ENCODE measurements at regions not wholly inside any gene's neighbourhood (a gene's known extent, or its start where the extent isn't known, plus 50 kb on each side); places are given as distances from the start of the nearest gene placed in this dataset.
"Not testable (repeated sequence)": the region's sequence is repeated elsewhere in the genome, so short reads cannot be mapped to it uniquely, and the experiment has no call there.

DNA sequence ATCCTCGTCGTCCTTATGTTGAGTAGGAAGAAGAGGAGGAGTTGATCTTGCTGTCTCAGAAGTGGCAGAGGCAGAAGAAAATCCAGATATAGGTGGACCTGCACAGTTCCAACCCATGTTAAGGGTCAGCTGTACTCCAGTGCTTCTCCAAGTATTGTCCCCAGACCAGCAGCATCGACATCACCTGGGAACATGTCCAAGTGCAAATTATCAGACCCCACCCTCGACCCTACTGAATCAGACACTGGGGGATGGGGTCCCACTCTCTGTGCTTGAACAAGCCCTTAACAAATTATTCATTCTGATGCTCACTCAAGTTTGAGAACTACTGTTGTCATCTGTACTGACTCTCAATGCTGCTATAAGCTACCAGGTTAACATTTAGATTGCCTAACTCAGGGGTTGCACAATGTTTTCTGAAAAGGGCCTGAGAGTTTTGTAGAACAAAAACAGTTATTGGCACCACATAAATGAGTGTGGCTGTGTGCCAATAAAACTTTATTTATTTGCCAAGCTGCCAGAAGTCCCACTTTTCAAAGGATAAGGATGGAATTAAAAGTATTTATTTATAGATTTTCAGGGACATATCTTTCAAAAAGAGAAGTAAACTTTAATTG, 226.7 kb upstream of the IPO5 start:
- no peak for DNase-seq

- DNase-seq = no peak
Measured at GRCh38 chr13:97727991-97728390, 225.5 kb upstream of the IPO5 start.

- DNase-seq = no peak
Measured at GRCh38 chr13:97736436-97736835, 217.0 kb upstream of the IPO5 start.

DNA sequence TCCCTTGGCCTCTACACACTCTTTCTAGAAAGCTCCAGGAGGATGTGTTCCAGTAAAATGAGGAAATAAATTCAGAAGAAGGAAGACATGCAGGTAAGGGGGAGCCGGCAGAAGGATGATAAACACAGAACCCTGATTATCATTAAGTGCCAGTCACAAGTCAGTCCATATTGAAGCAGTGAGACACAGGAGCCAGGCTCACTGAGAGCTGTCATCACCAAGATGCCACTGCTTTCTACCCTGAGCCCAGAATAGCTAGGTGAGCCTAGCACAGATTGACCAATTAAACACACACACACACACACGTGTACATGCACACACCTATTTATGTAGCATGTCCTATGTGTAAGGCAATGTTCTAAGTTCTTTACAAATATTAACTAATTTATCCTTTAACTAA, 211.4 kb upstream of the IPO5 start:
- DNase-seq = no peak

DNA sequence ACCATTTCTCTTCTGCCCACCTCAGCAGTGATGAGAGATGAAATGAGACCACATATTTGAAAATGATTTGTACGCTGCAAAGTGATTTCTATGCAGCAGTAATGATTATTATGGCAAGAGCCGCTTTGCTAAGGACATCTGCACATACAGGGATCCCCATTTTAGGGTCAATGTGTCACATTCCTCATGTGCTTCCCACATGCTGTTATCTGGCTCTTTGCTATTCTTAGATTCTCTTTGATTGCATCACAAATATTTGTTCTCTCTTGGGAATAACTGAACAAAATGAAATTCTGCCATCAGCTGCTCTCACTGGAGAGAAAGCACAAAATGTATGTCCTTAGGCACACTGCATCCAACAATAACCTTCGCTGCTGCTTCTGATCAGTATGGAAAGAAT, 209.5 kb upstream of the IPO5 start:
- DNase-seq = no peak

DNA sequence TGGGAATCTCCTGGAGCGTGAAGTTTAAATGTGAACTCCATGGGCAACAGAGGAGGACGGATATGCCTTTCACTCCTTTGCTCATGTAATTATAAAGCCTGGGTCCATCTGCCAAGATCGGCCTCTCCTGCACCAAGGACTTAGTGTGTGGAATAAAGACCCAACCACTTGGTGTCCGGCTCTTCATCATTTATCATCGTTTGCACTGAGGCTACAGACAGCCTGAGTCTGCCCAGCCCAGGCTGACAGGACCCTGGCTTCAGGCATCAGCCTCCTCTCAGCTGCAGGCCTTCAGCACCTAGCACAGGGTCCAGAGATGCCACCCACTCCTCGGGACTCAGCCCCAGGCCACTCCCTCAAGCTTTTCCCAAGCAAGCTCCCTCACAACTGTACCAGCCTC, 206.8 kb upstream of the IPO5 start:
- DNase-seq = no peak

DNA sequence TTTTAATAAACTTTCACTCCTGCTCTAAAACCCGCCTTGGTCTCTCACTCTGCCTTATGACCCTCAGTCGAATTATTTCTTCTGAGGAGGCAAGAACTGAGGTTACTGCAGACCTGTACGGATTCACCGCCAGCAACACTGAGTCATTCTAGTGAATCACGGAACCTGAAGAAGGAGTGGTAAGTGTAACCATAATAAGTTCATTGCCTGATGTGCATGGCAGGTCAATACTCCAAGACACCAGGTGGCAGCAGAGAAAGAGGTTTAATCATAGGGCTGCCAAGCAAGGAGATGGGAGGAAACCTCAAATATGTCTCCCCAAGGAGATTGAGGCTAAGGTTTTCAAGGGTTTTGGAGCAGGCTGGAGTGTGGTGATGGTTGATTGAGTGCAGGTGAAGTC, 204.3 kb upstream of the IPO5 start:
- DNase-seq = no peak

DNA sequence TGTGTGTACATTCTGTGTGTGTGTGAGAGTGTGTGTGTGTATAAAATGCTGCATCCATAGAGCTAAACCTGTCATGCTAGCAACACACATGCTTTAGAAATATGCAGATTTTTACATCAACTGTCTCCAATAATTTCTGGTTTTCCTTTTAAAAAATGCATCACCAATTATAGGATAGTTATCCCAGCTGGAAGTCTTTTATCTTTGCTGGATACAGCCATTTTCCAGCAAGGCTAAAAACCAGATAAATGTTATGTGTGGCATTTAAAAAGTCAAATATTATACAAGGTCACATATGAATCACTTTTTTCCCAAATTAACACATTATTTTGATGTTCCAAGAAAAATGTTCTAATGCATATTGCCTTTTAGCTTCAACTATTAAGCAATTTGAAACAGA, 202.0 kb upstream of the IPO5 start:
- DNase-seq = no peak

DNA sequence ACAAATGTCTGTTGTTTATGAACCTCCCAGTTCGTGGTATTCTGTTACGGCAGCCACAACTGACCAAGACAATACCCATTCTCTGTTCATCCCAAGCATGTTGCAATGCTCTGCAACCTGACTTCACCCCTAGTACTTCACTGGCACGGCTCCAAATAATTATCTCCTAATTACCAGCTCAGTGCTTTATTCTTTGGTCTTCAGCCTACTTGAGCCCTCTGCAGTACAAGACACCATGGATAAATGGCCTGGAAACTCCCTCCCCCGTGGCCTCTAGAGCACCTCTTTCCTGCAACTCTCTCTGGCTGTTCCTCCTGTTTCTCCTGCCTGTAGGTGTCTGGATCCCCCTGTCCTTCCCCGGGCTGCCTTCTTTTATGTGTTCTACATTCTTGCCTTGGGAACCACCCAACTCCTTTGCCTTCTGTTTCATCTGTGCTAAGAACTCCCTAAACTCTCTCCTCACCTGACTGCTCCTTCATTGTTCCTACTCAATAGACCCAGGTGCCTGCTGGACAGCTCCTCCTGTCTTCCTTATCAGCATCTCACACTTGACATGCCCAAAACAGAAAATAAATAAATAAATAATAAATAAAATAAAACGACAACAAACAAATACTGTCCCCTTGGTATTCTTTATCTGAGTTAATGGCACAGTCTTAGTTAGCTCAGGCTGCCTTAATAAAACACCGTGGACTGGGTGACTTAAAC, 200.4 kb upstream of the IPO5 start:
- no peak for DNase-seq

DNA sequence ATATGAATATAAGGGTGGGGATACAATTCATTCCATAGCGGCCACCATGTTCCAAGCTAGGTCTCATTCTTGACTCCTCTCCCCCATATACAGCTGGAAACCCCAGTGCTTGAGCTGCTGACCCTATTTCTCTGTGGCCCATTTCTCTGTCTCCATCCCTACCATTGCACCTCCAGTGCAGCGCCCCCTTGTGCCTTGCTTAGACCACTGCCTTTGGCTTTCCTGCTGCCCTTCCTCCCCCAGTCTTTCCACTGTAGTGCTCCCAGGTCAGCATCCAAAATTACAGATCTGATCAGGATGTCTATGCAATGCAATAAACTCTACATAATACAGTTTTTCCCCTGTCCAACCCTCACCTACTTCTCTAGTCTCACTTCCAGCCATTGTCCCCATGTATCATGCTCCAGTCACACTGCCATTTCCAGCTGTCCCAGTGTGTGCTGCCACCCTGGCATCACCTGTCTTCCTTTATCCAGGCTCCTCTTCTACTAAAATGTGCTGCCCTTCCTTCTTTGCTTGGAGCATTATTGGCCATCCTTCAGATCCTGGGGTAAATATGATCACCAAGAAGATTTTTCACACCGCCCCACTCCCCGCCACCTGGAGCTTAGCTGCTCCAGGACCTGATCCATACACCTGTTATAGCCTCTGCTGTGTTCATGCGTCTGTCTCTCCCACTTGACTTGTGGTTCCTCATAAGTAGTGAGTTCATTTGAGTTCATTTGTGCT, 199.4 kb upstream of the IPO5 start:
- DNase-seq = no peak

GRCh38 chr13:97757807-97758206, 195.7 kb upstream of the IPO5 start:
- no peak for DNase-seq

- no peak for DNase-seq
Measured at GRCh38 chr13:97758317-97758716, 195.2 kb upstream of the IPO5 start.

GRCh38 chr13:97761796-97762540, 191.5 kb upstream of the IPO5 start:
- no peak for DNase-seq

- DNase-seq = no peak
Measured at GRCh38 chr13:97766749-97767148, 186.7 kb upstream of the IPO5 start.

GRCh38 chr13:97768134-97768533, 185.3 kb upstream of the IPO5 start:
- DNase-seq = no peak

DNA sequence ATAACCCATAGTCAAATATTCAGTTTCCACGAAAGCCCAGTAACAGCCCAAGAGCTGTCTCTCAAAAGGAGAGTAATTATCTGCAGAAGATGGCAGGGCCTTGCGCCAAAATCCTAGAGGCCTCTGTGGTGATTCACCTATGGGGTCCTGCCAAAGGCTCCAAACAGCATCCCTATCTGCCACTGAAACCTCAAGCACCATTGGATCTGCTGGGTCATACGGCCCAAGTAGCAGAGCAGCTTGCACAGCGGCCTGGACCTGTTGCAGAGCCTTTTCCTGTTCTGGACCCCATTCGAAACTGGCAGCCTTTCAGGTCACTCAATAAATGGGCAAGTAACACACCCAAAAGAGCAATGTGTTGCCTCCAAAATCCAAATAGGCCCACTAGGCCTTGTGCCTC, 183.2 kb upstream of the IPO5 start:
- DNase-seq = not testable (repeated sequence)

- not testable (repeated sequence) for DNase-seq
Measured at GRCh38 chr13:97772466-97772865, 181.0 kb upstream of the IPO5 start.

- not testable (repeated sequence) for DNase-seq
Measured at GRCh38 chr13:97774391-97775100, 178.9 kb upstream of the IPO5 start.

DNA sequence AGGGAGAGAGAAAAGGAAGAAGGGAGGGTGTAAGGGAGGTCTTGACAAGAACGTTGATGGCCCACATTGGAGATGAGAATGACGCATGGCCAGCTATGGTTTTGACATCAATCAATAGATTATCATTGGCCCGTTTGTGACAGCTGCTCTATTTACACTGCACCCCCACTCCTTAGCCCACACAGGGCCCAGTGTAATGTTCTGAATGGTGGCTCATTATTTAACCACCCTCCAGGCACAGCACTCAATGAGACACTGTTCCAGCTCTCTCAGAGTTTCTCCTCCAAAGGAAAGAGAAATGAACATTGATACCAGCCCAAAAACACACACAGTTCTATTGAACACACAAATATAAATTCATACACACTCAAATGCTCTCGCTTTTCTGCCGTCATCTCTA, 173.0 kb upstream of the IPO5 start:
- DNase-seq = no peak

- no peak for DNase-seq
Measured at GRCh38 chr13:97781891-97782305, 171.6 kb upstream of the IPO5 start.

DNA sequence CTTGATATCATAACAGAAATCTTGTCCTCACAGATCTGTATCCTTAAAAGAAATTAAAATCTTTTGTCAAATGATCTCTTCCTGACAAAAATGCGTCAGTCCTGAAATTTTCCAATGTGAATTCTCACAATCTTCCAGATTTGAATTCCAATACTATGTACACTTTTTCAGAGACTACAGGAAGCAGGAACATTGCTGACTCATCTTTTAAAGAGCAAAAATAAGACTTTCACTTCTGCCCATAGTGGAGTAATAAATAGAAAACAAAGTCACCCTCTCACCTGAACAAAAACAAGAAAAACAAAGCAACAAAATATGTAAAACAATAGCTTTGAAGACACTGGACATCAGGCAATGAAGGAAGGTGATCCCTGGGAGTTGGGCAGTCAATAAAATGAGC, 167.0 kb upstream of the IPO5 start:
- no peak for DNase-seq

- no peak for DNase-seq
Measured at GRCh38 chr13:97797553-97797952, 155.9 kb upstream of the IPO5 start.

Data from NCI-H510A (cell line).